ENCODE measurements at regions not wholly inside any gene's neighbourhood (a gene's known extent, or its start where the extent isn't known, plus 50 kb on each side); places are given as distances from the start of the nearest gene placed in this dataset.

GRCh38 chr2:198343471-198343870, 539.1 kb downstream of the PLCL1 start:
- TF ChIP-seq TCF12 (IDR thresholded peaks at IDR 0.05; ENCODE audit: low read depth), result no peak
- TF ChIP-seq EGR1 (IDR thresholded peaks at IDR 0.05), result no peak
- TF ChIP-seq USF1 (IDR thresholded peaks at IDR 0.05), result no peak
- TF ChIP-seq CREB1 (IDR thresholded peaks at IDR 0.05; ENCODE audit: low read depth), result no peak
- no peak for TF ChIP-seq CEBPB (IDR thresholded peaks at IDR 0.05)
- no peak for TF ChIP-seq NFIC (IDR thresholded peaks at IDR 0.05)
- TF ChIP-seq TEAD4 (IDR thresholded peaks at IDR 0.05), result no peak
- no peak for TF ChIP-seq RAD21 (IDR thresholded peaks at IDR 0.05; ENCODE audit: low read depth)
- TF ChIP-seq TAF1 (IDR thresholded peaks at IDR 0.05; ENCODE audit: low read depth), result no peak
- no peak for TF ChIP-seq ZBTB7A (IDR thresholded peaks at IDR 0.05; ENCODE audit: low read depth)
- TF ChIP-seq, protein P1, sequence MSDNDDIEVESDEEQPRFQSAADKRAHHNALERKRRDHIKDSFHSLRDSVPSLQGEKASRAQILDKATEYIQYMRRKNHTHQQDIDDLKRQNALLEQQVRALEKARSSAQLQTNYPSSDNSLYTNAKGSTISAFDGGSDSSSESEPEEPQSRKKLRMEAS (IDR thresholded peaks at IDR 0.05), result no peak
- TF ChIP-seq YY1 (IDR thresholded peaks at IDR 0.05; ENCODE audit: low read depth), result no peak
- no peak for TF ChIP-seq REST (IDR thresholded peaks at IDR 0.05; ENCODE audit: low read depth)

GRCh38 chr2:198340846-198341245, 536.5 kb downstream of the PLCL1 start:
- TF ChIP-seq, protein P1 (IDR thresholded peaks at IDR 0.05), result no peak
- no peak for TF ChIP-seq CEBPB (IDR thresholded peaks at IDR 0.05)
- TF ChIP-seq REST (IDR thresholded peaks at IDR 0.05; ENCODE audit: low read depth), result no peak
- TF ChIP-seq EGR1 (IDR thresholded peaks at IDR 0.05), result no peak
- TF ChIP-seq RAD21 (IDR thresholded peaks at IDR 0.05; ENCODE audit: low read depth), result no peak
- TF ChIP-seq FOXM1 (IDR thresholded peaks at IDR 0.05; ENCODE audit: borderline replicate concordance, low read depth), result no peak

DNA sequence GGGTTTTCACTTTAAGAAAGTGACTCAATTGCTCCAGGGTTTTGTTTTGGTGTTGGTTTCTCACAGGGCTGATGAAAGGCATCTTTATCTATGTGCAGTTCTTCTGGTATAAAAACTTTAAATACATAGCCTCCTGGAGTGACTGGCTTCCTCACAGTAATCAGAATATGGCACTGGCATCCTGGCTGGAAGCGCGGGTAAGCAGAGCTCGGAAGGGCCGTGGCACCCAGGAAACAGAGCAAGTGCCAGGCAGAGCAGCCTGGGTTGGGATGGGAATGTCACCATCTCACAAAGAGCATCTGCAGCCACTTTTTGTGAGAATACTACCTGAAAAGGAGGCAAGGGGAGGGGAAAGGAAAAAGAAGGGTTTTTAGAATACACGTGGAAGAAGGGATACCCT, 534.7 kb downstream of the PLCL1 start:
- TF ChIP-seq RAD21 (IDR thresholded peaks at IDR 0.05; ENCODE audit: low read depth) (no peak), CEBPB (IDR thresholded peaks at IDR 0.05) (no peak), YY1 (IDR thresholded peaks at IDR 0.05; ENCODE audit: low read depth) (no peak)

DNA sequence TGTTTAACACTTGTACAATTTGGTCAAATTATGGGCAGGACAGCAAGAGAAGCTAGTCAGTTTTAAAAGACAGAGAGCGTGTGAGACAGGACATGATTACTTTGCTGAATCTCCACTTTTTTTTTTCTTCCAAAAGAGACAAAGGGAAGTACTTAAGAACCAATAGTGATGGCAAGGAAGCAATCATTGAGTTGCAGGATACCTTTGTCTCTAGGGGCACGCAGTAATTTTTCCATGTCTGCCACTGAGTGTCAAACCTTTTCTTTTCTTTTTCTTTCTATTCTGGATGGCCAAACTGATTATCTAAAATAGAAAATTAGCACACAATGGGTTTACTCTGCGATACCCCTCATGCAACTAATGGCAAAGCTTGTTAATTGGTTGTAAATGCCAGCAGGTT, 533.0 kb downstream of the PLCL1 start:
- TF ChIP-seq EGR1 (IDR thresholded peaks at IDR 0.05) (no peak), TCF12 (IDR thresholded peaks at IDR 0.05; ENCODE audit: low read depth) (no peak), REST (IDR thresholded peaks at IDR 0.05; ENCODE audit: low read depth) (no peak), ZBTB7A (IDR thresholded peaks at IDR 0.05; ENCODE audit: low read depth) (no peak), USF1 (IDR thresholded peaks at IDR 0.05) (no peak)

- no peak for TF ChIP-seq TAF1 (IDR thresholded peaks at IDR 0.05; ENCODE audit: low read depth)
These were observed 524.1 kb downstream of the PLCL1 start for GRCh38 chr2:198328454-198328853.

DNA sequence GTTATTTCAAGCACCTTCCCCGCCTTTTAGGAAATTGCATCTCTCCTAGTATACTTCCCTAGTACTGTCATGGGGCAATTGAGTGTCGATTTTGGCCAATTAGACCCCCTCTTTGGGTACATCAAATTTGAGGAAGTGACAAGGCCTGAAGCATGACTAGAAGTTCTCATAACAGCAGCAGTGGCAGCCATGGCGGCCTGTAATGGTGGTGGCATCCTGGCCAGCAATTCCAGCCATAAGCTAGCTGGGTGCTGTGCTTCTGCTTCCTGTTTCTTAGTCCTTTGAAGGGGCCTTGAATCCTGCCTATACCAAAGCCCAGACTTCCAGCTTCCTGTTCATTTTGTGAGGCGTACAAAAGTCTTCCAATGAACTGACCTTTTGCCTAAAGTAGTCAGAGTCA, 523.1 kb downstream of the PLCL1 start:
- TF ChIP-seq TAF1 (IDR thresholded peaks at IDR 0.05; ENCODE audit: low read depth) (no peak), CREB1 (IDR thresholded peaks at IDR 0.05; ENCODE audit: low read depth) (no peak), CEBPB (IDR thresholded peaks at IDR 0.05) (no peak)
- TF ChIP-seq, protein P1 (IDR thresholded peaks at IDR 0.05), result no peak

Data from Ishikawa (cell line).